Activated CD8-positive, alpha-beta memory T cell treated with anti-CD3 and anti-CD28 coated beads, Interleukin-2, amount 10 ng/mL, durations not matched to agents 7 days and 5 days (primary cell): ENCODE measurements at regions not wholly inside any gene's neighbourhood (a gene's known extent, or its start where the extent isn't known, plus 50 kb on each side); places are given as distances from the start of the nearest gene placed in this dataset.

Experiments
- ATAC-seq: fragments of 150-1000 bp; cut with Tn5 transposase; one replicate; pipeline ENCODE4 v1.10.0; 2021; ENCODE audit warnings: moderate library complexity
- CTCF ChIA-PET: fragments of 350-600 bp; sonication (Branson Sonifier 250); formaldehyde crosslinking; loops from one replicate; lab custom pipeline; 2021; ENCODE audit warnings: antibody characterized with exemption; lab: Charles Lee
- DNase-seq: peaks from one replicate; pipeline ENCODE4 v3.0.0-alpha.2; 2020
- H3K27ac Mint-ChIP-seq: one replicate; pipeline ENCODE4 v1.8.0; 2021; ENCODE audit warnings: mild to moderate bottlenecking, mixed read lengths
- H3K27me3 Mint-ChIP-seq: one replicate; pipeline ENCODE4 v1.8.0; 2021; ENCODE audit warnings: mixed read lengths
- H3K36me3 Mint-ChIP-seq: one replicate; pipeline ENCODE4 v1.8.0; 2021; ENCODE audit warnings: mild to moderate bottlenecking, mixed read lengths
- H3K4me1 Mint-ChIP-seq: one replicate; pipeline ENCODE4 v1.8.0; 2021; ENCODE audit warnings: mixed read lengths
- H3K4me3 Mint-ChIP-seq: one replicate; pipeline ENCODE4 v1.8.0; 2021; ENCODE audit warnings: mild to moderate bottlenecking, moderate library complexity, mixed read lengths
- H3K9me3 Mint-ChIP-seq: one replicate; pipeline ENCODE4 v1.8.0; 2022; ENCODE audit warnings: low read depth, mixed read lengths

- no peak for DNase-seq
- ATAC-seq: no peak
- no peaks in the 10 kb centered on the region for H3K36me3 Mint-ChIP-seq
- CTCF ChIA-PET: no interaction called here
- no peaks in the 10 kb centered on the region for H3K9me3 Mint-ChIP-seq
- no peak overlapping the region for H3K4me3 Mint-ChIP-seq
- no peaks in the 10 kb centered on the region for H3K4me1 Mint-ChIP-seq
- no peaks in the 10 kb centered on the region for H3K27me3 Mint-ChIP-seq
- H3K27ac Mint-ChIP-seq: no peak overlapping the region
Measured at GRCh38 chr2:145638675-145639074, 1118.8 kb upstream of the ZEB2 start.

- DNase-seq (no peak), ATAC-seq (no peak)
- H3K4me1 Mint-ChIP-seq: no peaks in the 10 kb centered on the region
- H3K36me3 Mint-ChIP-seq: no peaks in the 10 kb centered on the region
- no peak overlapping the region for H3K4me3 Mint-ChIP-seq
- no peaks in the 10 kb centered on the region for H3K27me3 Mint-ChIP-seq
- CTCF ChIA-PET: no interaction called here
- no peak overlapping the region for H3K27ac Mint-ChIP-seq
- no peaks in the 10 kb centered on the region for H3K9me3 Mint-ChIP-seq
Measured at GRCh38 chr2:145635706-145636427, 1115.9 kb upstream of the ZEB2 start.

GRCh38 chr2:145631561-145631960, 1111.6 kb upstream of the ZEB2 start:
- no peaks in the 10 kb centered on the region for H3K27me3 Mint-ChIP-seq
- no peaks in the 10 kb centered on the region for H3K4me1 Mint-ChIP-seq
- no peak for DNase-seq
- H3K27ac Mint-ChIP-seq: no peak overlapping the region
- CTCF ChIA-PET: no interaction called here
- no peaks in the 10 kb centered on the region for H3K36me3 Mint-ChIP-seq
- no peak for ATAC-seq
- H3K4me3 Mint-ChIP-seq: no peak overlapping the region
- H3K9me3 Mint-ChIP-seq: no peaks in the 10 kb centered on the region

GRCh38 chr2:145626301-145626700, 1106.4 kb upstream of the ZEB2 start:
- no peak overlapping the region for H3K4me3 Mint-ChIP-seq
- DNase-seq (no peak), ATAC-seq (no peak)
- no peak overlapping the region for H3K27ac Mint-ChIP-seq
- no peaks in the 10 kb centered on the region for H3K9me3 Mint-ChIP-seq
- CTCF ChIA-PET: no interaction called here
- H3K4me1 Mint-ChIP-seq: no peaks in the 10 kb centered on the region
- H3K27me3 Mint-ChIP-seq: no peaks in the 10 kb centered on the region
- no peaks in the 10 kb centered on the region for H3K36me3 Mint-ChIP-seq

DNA sequence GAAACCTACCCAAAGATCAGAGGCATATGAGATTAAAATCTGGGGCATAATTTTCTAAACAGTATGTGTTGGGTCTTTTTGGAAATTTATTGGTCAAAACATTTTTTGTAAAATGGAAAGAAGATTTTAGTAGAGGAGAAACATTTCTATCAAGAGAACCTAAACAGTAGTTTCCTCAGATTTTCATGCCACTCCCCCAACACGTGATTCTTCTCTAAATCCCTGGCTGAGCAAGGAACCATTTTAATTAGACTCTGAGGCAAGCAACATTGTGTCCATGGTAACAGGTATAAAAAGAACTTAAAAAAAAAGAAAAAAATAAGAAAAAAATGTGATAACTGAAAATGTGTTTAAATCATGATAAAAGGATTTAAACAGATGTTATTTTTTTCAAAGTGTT, 1105.2 kb upstream of the ZEB2 start:
- Mint-ChIP-seq H3K4me1 (no peaks in the 10 kb centered on the region), H3K9me3 (no peaks in the 10 kb centered on the region), H3K27me3 (no peaks in the 10 kb centered on the region), H3K27ac (no peak overlapping the region), H3K36me3 (no peaks in the 10 kb centered on the region), H3K4me3 (no peak overlapping the region)
- DNase-seq (no peak), ATAC-seq (no peak)
- CTCF ChIA-PET: no interaction called here

- DNase-seq (no peak), ATAC-seq (no peak)
- Mint-ChIP-seq H3K27ac (no peak overlapping the region), H3K4me3 (no peak overlapping the region), H3K9me3 (no peaks in the 10 kb centered on the region), H3K4me1 (no peaks in the 10 kb centered on the region), H3K27me3 (no peaks in the 10 kb centered on the region), H3K36me3 (no peaks in the 10 kb centered on the region)
- CTCF ChIA-PET: no interaction called here
Measured at GRCh38 chr2:145623136-145623535, 1103.2 kb upstream of the ZEB2 start.

- H3K36me3 Mint-ChIP-seq: no peaks in the 10 kb centered on the region
- H3K27me3 Mint-ChIP-seq: no peaks in the 10 kb centered on the region
- H3K9me3 Mint-ChIP-seq: no peaks in the 10 kb centered on the region
- CTCF ChIA-PET: no interaction called here
- no peak for DNase-seq
- no peak overlapping the region for H3K4me3 Mint-ChIP-seq
- H3K4me1 Mint-ChIP-seq: no peaks in the 10 kb centered on the region
- ATAC-seq: no peak
- H3K27ac Mint-ChIP-seq: no peak overlapping the region
Measured at GRCh38 chr2:145622285-145622684, 1102.4 kb upstream of the ZEB2 start.

DNA sequence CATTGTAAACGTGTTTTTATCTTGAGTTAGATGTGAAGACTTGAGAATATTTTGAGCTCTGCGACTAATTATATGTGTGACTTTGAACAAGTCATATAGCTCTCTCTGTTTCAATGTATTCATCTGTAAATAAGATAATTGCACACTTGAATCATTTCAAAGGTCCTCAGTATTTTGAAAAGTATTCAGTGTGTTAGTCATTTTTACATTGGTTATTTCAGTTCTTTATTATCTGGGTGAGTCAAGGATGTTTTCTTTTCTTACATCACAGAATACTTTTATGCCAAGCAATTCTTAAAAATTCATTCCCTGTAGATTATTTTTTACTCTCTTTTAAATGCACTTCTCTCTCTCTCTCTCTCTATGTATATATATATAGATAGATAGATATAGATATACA, 1098.0 kb upstream of the ZEB2 start:
- no peaks in the 10 kb centered on the region for H3K4me1 Mint-ChIP-seq
- DNase-seq (no peak), ATAC-seq (no peak)
- CTCF ChIA-PET: no interaction called here
- H3K9me3 Mint-ChIP-seq: no peaks in the 10 kb centered on the region
- no peaks in the 10 kb centered on the region for H3K36me3 Mint-ChIP-seq
- no peak overlapping the region for H3K4me3 Mint-ChIP-seq
- no peak overlapping the region for H3K27ac Mint-ChIP-seq
- H3K27me3 Mint-ChIP-seq: no peaks in the 10 kb centered on the region

DNA sequence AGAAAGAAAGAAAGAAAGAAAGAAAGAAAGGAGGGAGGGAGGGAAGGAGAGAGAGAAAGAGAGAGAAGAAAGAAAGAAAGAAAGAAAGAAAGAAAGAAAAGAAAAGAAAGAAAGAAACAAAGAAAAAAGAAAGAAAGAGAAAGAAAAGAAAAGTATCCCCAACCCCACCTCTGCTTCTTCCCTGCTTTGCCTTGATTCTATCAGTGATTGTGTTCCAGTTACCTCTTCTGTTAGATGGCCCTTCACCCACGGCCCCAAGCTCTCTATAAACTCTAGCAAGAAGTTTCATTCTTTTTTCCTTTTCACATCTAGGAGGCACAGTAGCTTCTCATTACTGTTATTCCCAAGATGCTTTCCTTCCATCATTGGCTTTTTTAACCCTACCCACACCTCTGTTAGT, 1097.5 kb upstream of the ZEB2 start:
- DNase-seq (no peak), ATAC-seq (no peak)
- no peaks in the 10 kb centered on the region for H3K4me1 Mint-ChIP-seq
- no peaks in the 10 kb centered on the region for H3K9me3 Mint-ChIP-seq
- H3K27me3 Mint-ChIP-seq: no peaks in the 10 kb centered on the region
- CTCF ChIA-PET: no interaction called here
- no peaks in the 10 kb centered on the region for H3K36me3 Mint-ChIP-seq
- H3K27ac Mint-ChIP-seq: no peak overlapping the region
- no peak overlapping the region for H3K4me3 Mint-ChIP-seq

GRCh38 chr2:145615626-145616025, 1095.7 kb upstream of the ZEB2 start:
- CTCF ChIA-PET: no interaction called here
- no peak overlapping the region for H3K27ac Mint-ChIP-seq
- no peak for DNase-seq
- H3K36me3 Mint-ChIP-seq: no peaks in the 10 kb centered on the region
- H3K4me1 Mint-ChIP-seq: no peaks in the 10 kb centered on the region
- H3K4me3 Mint-ChIP-seq: no peak overlapping the region
- ATAC-seq: no peak
- H3K9me3 Mint-ChIP-seq: no peaks in the 10 kb centered on the region
- H3K27me3 Mint-ChIP-seq: no peaks in the 10 kb centered on the region

DNA sequence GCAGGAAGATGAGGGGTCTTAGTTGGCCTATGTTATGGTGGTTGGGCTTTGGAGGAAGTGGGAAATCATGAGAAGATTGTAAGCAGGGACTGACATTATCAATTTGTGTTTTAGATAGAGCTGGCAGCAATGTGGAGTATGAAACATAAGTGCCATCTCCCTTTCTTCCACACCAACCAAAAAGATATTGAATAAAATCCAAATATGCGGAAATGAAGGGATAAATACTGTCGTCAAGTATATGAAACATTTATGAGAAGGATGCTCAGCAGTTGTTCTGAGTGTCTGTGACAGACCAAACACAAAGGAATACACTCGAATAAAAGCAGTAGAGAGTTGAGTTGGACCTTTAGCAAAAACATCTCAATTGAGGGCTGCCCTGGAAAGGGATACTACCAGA, 1090.0 kb upstream of the ZEB2 start:
- H3K4me3 Mint-ChIP-seq: no peak overlapping the region
- no peaks in the 10 kb centered on the region for H3K36me3 Mint-ChIP-seq
- no peaks in the 10 kb centered on the region for H3K27me3 Mint-ChIP-seq
- H3K27ac Mint-ChIP-seq: no peak overlapping the region
- H3K9me3 Mint-ChIP-seq: no peaks in the 10 kb centered on the region
- CTCF ChIA-PET: no interaction called here
- no peaks in the 10 kb centered on the region for H3K4me1 Mint-ChIP-seq
- no peak for ATAC-seq
- DNase-seq: no peak

- CTCF ChIA-PET: no interaction called here
- Mint-ChIP-seq H3K27me3 (no peaks in the 10 kb centered on the region), H3K27ac (no peak overlapping the region), H3K9me3 (no peaks in the 10 kb centered on the region), H3K4me3 (no peak overlapping the region), H3K36me3 (no peaks in the 10 kb centered on the region), H3K4me1 (no peaks in the 10 kb centered on the region)
- no peak for ATAC-seq
- no peak for DNase-seq
Measured at GRCh38 chr2:145601361-145601925, 1081.5 kb upstream of the ZEB2 start.

- DNase-seq (no peak), ATAC-seq (no peak)
- Mint-ChIP-seq H3K4me1 (no peaks in the 10 kb centered on the region), H3K27ac (no peak overlapping the region), H3K4me3 (no peak overlapping the region), H3K9me3 (no peaks in the 10 kb centered on the region), H3K27me3 (no peaks in the 10 kb centered on the region), H3K36me3 (no peaks in the 10 kb centered on the region)
- CTCF ChIA-PET: no interaction called here
Measured at GRCh38 chr2:145600811-145601210, 1080.9 kb upstream of the ZEB2 start.

GRCh38 chr2:145599756-145600155, 1079.8 kb upstream of the ZEB2 start:
- Mint-ChIP-seq H3K9me3 (no peaks in the 10 kb centered on the region), H3K4me1 (no peaks in the 10 kb centered on the region), H3K4me3 (no peak overlapping the region), H3K27me3 (no peaks in the 10 kb centered on the region), H3K36me3 (no peaks in the 10 kb centered on the region), H3K27ac (no peak overlapping the region)
- no peak for DNase-seq
- no peak for ATAC-seq
- CTCF ChIA-PET: no interaction called here
